GM12864 (cell line): ENCODE measurements at regions not wholly inside any gene's neighbourhood (a gene's known extent, or its start where the extent isn't known, plus 50 kb on each side); places are given as distances from the start of the nearest gene placed in this dataset.

Experiments used
- DNase-seq: peaks from one replicate; pipeline ENCODE4 v3.0.0-alpha.2; 2011; ENCODE audit warnings: low read depth
- H3K4me3 ChIP-seq: 2 replicates; pipeline ENCODE4 v1.5.1; 2011; ENCODE audit warnings: mild to moderate bottlenecking, low read depth, low read length, control low read depth
- CTCF ChIP-seq: IDR thresholded peaks from 2 replicates; pipeline ENCODE4 v1.5.1; 2011; ENCODE audit warnings: low read depth, mild to moderate bottlenecking, moderate library complexity, low read length, control low read depth, inconsistent platforms; ENCODE audit errors: missing control alignments

GRCh38 chr7:13179775-13180523 lies 492.5 kb downstream of the ARL4A start:
- DNase-seq, result no peak
- TF ChIP-seq CTCF, result no peak
- H3K4me3 ChIP-seq, result no peak overlapping the region

GRCh38 chr7:13181216-13181615 lies 493.8 kb downstream of the ARL4A start:
- no peak for TF ChIP-seq CTCF
- no peak for DNase-seq
- H3K4me3 ChIP-seq, result no peak overlapping the region

- no peak overlapping the region for H3K4me3 ChIP-seq
- no peak for TF ChIP-seq CTCF
- DNase-seq, result no peak
Observed at GRCh38 chr7:13185139-13185538, 497.7 kb downstream of the ARL4A start.

GRCh38 chr7:13188236-13188805 lies 500.9 kb downstream of the ARL4A start:
- no peak overlapping the region for H3K4me3 ChIP-seq
- TF ChIP-seq CTCF, result no peak
- DNase-seq, result no peak

GRCh38 chr7:13188922-13189321 lies 501.5 kb downstream of the ARL4A start:
- no peak overlapping the region for H3K4me3 ChIP-seq
- no peak for DNase-seq
- TF ChIP-seq CTCF, result no peak

GRCh38 chr7:13189668-13190067 lies 502.2 kb downstream of the ARL4A start:
- no peak for DNase-seq
- no peak overlapping the region for H3K4me3 ChIP-seq
- TF ChIP-seq CTCF, result no peak

- no peak for TF ChIP-seq CTCF
- DNase-seq, result no peak
Observed at GRCh38 chr7:13197501-13197900, 510.1 kb downstream of the ARL4A start.

More at GRCh38 chr7:13197501-13197900, 510.1 kb downstream of the ARL4A start:
- H3K4me3 ChIP-seq, result no peak overlapping the region
